Thyroid gland (tissue), 4 donors: ENCODE measurements at regions not wholly inside any gene's neighbourhood (a gene's known extent, or its start where the extent isn't known, plus 50 kb on each side); places are given as distances from the start of the nearest gene placed in this dataset.

ENCODE experiments used
- DNase-seq, 2 donors: peaks; one replicate each; pipeline ENCODE4 v3.0.0-alpha.2; 2019
- H3K27ac ChIP-seq, 3 donors: fragments of 200-600 bp; sonication (generic); 1 replicate in 2 of 3; 2 replicates in 1 of 3; pipeline ENCODE4 v1.5.1; 2016 to 2019; ENCODE audit warnings: mild to moderate bottlenecking in 1 of 3, moderate library complexity in 1 of 3
- H3K27me3 ChIP-seq: fragments of 200-600 bp; sonication (generic); one replicate; pipeline ENCODE4 v1.5.1; 2019
- H3K36me3 ChIP-seq, 2 donors: fragments of 200-600 bp; sonication (generic); one replicate each; pipeline ENCODE4 v1.5.1; 2016 to 2019
- H3K4me1 ChIP-seq, 2 donors: fragments of 200-600 bp; sonication (generic); one replicate each; pipeline ENCODE4 v1.5.1; 2017 to 2019
- H3K4me3 ChIP-seq, 3 donors: fragments of 200-600 bp; sonication (generic); replicated peaks in 1 of 3; 1 replicate in 2 of 3; 2 replicates in 1 of 3; pipeline ENCODE4 v1.5.1; 2016; ENCODE audit warnings: mild to moderate bottlenecking in 1 of 3
- H3K9me3 ChIP-seq: fragments of 200-600 bp; sonication (generic); one replicate; pipeline ENCODE4 v1.5.1; 2017
- POLR2A ChIP-seq, 2 donors: fragments of 450-650 bp; IDR thresholded peaks; one replicate each; pipeline ENCODE4 v1.6.1; 2017; ENCODE audit warnings: antibody characterized with exemption in 2 of 2, mild to moderate bottlenecking in 2 of 2, moderate library complexity in 1 of 2
- WGBS, 2 donors: methylation state at CpG; one replicate each; pipeline ENCODE4 v1.1.5; 2017; 5-methylcytosine and 5-hydroxymethylcytosine counted together
- intact Hi-C: fragments of 100-400 bp; cut with DNase I; formaldehyde crosslinking; loops from one replicate; pipeline ENCODE4 v1.15.1; 2023
- TF ChIP-seq, protein P1 (sequence below), 6 experiments: fragments of 200-600 bp in 3 of 6; fragments of 450-650 bp in 3 of 6; sonication (generic) in 3 of 6; IDR thresholded peaks; one replicate each; pipeline ENCODE4 v1.5.1; 2016 to 2019; ENCODE audit warnings: antibody characterized with exemption in 6 of 6, mild to moderate bottlenecking in 2 of 6, inconsistent platforms in 1 of 6, moderate library complexity in 1 of 6

DNA sequence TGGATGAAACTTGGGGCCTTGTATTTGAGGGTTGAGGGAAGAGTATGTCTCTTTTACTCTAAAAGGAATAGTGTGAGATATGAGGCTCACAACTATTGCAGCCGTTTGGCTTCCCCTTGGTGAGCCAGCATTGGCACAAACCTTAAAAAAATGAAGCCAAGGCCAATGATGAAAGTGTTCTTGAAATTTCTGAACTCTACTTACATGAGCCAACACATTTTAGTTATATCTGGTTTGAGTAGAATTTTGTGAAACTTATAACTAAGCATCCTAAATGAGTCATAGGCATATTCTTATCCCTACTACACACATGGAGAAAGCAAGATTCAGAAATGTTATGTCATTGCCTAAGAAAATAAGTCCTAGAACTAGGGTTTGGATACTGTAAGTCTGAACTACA is 55.3 kb upstream of the ACSS3 start:
- intact Hi-C loops, result no loop called here
- Histone ChIP-seq H3K27ac (no peak overlapping the region), H3K4me3 (no peak overlapping the region), H3K36me3 (no peaks in the 10 kb centered on the region), H3K9me3 (no peaks in the 10 kb centered on the region), H3K27me3 (no peaks in the 10 kb centered on the region), H3K4me1 (no peaks in the 10 kb centered on the region)
- no peak for DNase-seq
- 58 to 73% methylated on average over 1 of the region's 1 CpG for WGBS, 2 donors
- TF ChIP-seq, protein P1, sequence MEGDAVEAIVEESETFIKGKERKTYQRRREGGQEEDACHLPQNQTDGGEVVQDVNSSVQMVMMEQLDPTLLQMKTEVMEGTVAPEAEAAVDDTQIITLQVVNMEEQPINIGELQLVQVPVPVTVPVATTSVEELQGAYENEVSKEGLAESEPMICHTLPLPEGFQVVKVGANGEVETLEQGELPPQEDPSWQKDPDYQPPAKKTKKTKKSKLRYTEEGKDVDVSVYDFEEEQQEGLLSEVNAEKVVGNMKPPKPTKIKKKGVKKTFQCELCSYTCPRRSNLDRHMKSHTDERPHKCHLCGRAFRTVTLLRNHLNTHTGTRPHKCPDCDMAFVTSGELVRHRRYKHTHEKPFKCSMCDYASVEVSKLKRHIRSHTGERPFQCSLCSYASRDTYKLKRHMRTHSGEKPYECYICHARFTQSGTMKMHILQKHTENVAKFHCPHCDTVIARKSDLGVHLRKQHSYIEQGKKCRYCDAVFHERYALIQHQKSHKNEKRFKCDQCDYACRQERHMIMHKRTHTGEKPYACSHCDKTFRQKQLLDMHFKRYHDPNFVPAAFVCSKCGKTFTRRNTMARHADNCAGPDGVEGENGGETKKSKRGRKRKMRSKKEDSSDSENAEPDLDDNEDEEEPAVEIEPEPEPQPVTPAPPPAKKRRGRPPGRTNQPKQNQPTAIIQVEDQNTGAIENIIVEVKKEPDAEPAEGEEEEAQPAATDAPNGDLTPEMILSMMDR (IDR thresholded peaks at IDR 0.05), result no peak
- TF ChIP-seq POLR2A (IDR thresholded peaks at IDR 0.05), result no peak

DNA sequence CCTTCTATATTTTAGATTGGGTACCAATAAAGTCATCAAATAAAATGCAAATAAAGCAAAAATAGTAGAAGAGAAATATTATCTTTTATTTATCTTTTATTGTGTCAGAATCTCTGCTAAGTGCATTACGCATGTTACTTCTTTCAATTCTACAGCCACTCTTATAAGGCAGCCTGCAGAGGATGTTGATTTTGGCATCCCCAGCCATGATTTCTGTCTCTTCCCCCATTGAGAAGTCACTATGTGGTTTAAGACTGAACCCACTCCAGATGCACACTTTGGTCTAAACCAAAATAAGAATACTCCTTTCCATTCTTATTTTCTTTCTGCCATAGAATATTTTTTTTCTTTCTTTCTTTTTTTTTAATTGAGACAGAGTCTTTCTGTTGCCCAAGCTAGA is 56.0 kb upstream of the ACSS3 start:
- TF ChIP-seq POLR2A (IDR thresholded peaks at IDR 0.05), result no peak
- TF ChIP-seq, protein P1 (IDR thresholded peaks at IDR 0.05), result no peak
- Histone ChIP-seq H3K4me1 (no peaks in the 10 kb centered on the region), H3K27ac (no peak overlapping the region), H3K36me3 (no peaks in the 10 kb centered on the region), H3K9me3 (no peaks in the 10 kb centered on the region), H3K27me3 (no peaks in the 10 kb centered on the region), H3K4me3 (no peak overlapping the region)
- DNase-seq, result no peak
- intact Hi-C loops, result no loop called here
- 83 to 91% methylated on average over 1 of the region's 1 CpG for WGBS, 2 donors

DNA sequence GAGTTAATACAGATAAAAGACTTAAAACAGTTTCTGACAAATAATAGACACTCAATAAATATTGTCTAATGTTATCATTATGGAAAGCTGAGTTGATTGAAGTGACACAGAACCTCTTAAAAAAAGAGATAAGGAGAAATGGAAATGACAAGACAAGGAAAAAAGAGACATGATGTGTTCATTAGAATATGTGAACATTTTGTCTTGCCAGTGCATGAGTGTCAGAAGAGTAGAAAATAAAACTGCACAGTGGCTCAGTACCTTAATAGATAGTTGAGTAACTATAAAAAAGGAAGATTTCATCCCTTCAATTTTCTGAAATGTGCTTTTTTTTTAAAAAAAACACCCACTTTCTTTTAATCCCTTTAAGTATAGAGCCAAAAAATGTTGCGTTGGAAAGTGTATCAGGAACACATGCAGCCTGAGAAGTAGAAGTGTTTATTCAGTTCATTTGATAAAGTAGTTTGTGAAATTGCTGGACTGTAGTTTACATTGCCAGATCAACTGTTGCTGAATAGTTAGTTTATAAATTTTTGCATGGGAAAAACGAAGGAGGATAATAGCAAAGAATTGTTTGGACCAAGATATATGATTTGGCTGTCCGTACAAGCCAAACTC is 56.6 kb upstream of the ACSS3 start:
- TF ChIP-seq, protein P1 (IDR thresholded peaks at IDR 0.05), result no peak
- TF ChIP-seq POLR2A (IDR thresholded peaks at IDR 0.05), result no peak
- WGBS, 2 donors, result 61 to 62% methylated on average over 3 of the region's 3 CpGs
- intact Hi-C loops, result no loop called here
- H3K4me1 ChIP-seq, result no peaks in the 10 kb centered on the region
- no peak overlapping the region for H3K27ac ChIP-seq
- H3K4me3 ChIP-seq, result no peak overlapping the region
- H3K27me3 ChIP-seq, result no peaks in the 10 kb centered on the region
- no peaks in the 10 kb centered on the region for H3K9me3 ChIP-seq
- no peaks in the 10 kb centered on the region for H3K36me3 ChIP-seq
- no peak for DNase-seq

DNA sequence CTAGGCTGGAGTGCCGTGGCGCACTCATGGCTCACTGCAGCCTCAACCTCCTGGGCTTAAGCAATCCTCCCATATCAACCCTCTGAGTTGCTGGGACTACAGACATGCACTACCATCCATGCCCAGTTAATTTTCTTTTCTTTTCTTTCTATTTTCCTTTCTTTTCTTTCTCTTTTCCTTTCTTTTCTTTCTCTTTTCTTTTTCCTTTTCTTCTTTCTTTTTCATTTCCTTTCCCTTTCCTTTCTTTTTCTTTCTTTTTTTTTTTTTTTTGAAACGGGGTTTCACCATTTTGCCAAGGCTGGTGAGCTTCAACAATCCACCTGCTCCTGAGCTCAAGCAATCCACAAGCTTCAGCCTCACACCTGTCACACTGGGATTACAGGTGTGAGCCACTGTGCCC is 60.1 kb upstream of the ACSS3 start:
- Histone ChIP-seq H3K4me3 (no peak overlapping the region), H3K27me3 (no peaks in the 10 kb centered on the region), H3K4me1 (no peaks in the 10 kb centered on the region), H3K27ac (no peak overlapping the region), H3K9me3 (no peaks in the 10 kb centered on the region), H3K36me3 (no peaks in the 10 kb centered on the region)
- DNase-seq, result no peak
- 89 to 92% methylated on average over 3 of the region's 3 CpGs for WGBS, 2 donors
- intact Hi-C loops, result no loop called here
- TF ChIP-seq, protein P1 (IDR thresholded peaks at IDR 0.05), result no peak
- TF ChIP-seq POLR2A (IDR thresholded peaks at IDR 0.05), result no peak

DNA sequence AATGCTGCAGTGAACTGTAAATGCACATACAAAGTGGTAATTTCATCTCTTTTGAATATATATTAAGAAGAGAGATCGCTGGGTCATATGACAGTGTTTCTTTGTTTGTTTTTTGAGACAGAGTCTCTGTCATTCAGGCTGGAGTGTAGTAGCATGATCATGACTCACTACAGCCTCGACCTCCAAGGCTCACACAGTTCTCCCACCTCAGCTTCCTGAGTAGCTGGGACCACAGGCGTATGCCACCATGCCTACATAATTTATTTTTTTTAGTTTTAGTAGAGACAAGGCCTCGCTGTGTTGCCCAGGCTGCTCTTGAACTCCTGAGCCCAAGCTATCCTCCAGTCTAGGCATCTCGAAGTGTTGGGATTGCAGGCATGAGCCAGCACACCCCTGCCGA is 62.4 kb upstream of the ACSS3 start:
- intact Hi-C loops, result no loop called here
- 81 to 87% methylated on average over 6 of the region's 6 CpGs for WGBS, 2 donors
- no peak overlapping the region for H3K4me3 ChIP-seq
- H3K27ac ChIP-seq, result no peak overlapping the region
- DNase-seq, result no peak
- no peaks in the 10 kb centered on the region for H3K9me3 ChIP-seq
- no peaks in the 10 kb centered on the region for H3K4me1 ChIP-seq
- no peaks in the 10 kb centered on the region for H3K36me3 ChIP-seq
- TF ChIP-seq, protein P1 (IDR thresholded peaks at IDR 0.05), result no peak
- no peak for TF ChIP-seq POLR2A (IDR thresholded peaks at IDR 0.05)
- H3K27me3 ChIP-seq, result no peaks in the 10 kb centered on the region
